HFF-Myc (cell line): ENCODE measurements at regions not wholly inside any gene's neighbourhood (a gene's known extent, or its start where the extent isn't known, plus 50 kb on each side); places are given as distances from the start of the nearest gene placed in this dataset.

ENCODE experiments used
- DNase-seq: peaks from one replicate; pipeline ENCODE4 v3.0.0-alpha.2; 2011; ENCODE audit warnings: low read depth; ENCODE audit errors: extremely low read depth
- H3K4me3 ChIP-seq: replicated peaks from 2 replicates; pipeline ENCODE4 v1.5.1; 2011; ENCODE audit warnings: low read depth, mild to moderate bottlenecking, control low read depth, low read length
- CTCF ChIP-seq: IDR thresholded peaks from 2 replicates; pipeline ENCODE4 v1.5.1; 2012; ENCODE audit warnings: mild to moderate bottlenecking, low read depth, low read length, control low read depth; ENCODE audit errors: missing control alignments

GRCh38 chr13:78780708-78781107 is 121.8 kb upstream of the OBI1 start:
- no peak for DNase-seq

GRCh38 chr13:78779608-78780007 is 120.7 kb upstream of the OBI1 start:
- no peak for TF ChIP-seq CTCF
- no peak overlapping the region for H3K4me3 ChIP-seq
- DNase-seq = no peak

More at GRCh38 chr13:78780708-78781107, 121.8 kb upstream of the OBI1 start:
- TF ChIP-seq CTCF = no peak
- no peak overlapping the region for H3K4me3 ChIP-seq

- TF ChIP-seq CTCF = no peak
Measured at GRCh38 chr13:78777976-78778375, 119.0 kb upstream of the OBI1 start.

GRCh38 chr13:78777396-78777795 is 118.4 kb upstream of the OBI1 start:
- no peak for DNase-seq
- no peak overlapping the region for H3K4me3 ChIP-seq
- no peak for TF ChIP-seq CTCF

More at GRCh38 chr13:78777976-78778375, 119.0 kb upstream of the OBI1 start:
- no peak for DNase-seq
- H3K4me3 ChIP-seq = no peak overlapping the region

- no peak for DNase-seq
- no peak for TF ChIP-seq CTCF
- no peak overlapping the region for H3K4me3 ChIP-seq
Measured at GRCh38 chr13:78772933-78773332, 114.0 kb upstream of the OBI1 start.

GRCh38 chr13:78770601-78771000 is 111.6 kb upstream of the OBI1 start:
- DNase-seq = no peak
- H3K4me3 ChIP-seq = no peak overlapping the region
- TF ChIP-seq CTCF = no peak

- no peak for DNase-seq
- TF ChIP-seq CTCF = no peak
- no peak overlapping the region for H3K4me3 ChIP-seq
Measured at GRCh38 chr13:78768950-78769349, 110.0 kb upstream of the OBI1 start.
